Peyer's patch (tissue), 4 donors: ENCODE measurements at regions not wholly inside any gene's neighbourhood (a gene's known extent, or its start where the extent isn't known, plus 50 kb on each side); places are given as distances from the start of the nearest gene placed in this dataset.

ENCODE experiments used
- POLR2A ChIP-seq, 2 donors: fragments of 450-650 bp; IDR thresholded peaks; one replicate each; pipeline ENCODE4 v1.5.1; 2017; ENCODE audit warnings: antibody characterized with exemption in 2 of 2, mild to moderate bottlenecking in 2 of 2, moderate library complexity in 2 of 2
- TF ChIP-seq, protein P1 (sequence below), 6 experiments: fragments of 450-650 bp in 4 of 6; fragments of 200-600 bp in 2 of 6; sonication (generic) in 1 of 6; IDR thresholded peaks; one replicate each; pipeline ENCODE4 v1.5.1; 2017 to 2019; ENCODE audit warnings: antibody characterized with exemption in 6 of 6, mild to moderate bottlenecking in 3 of 6, moderate library complexity in 1 of 6

DNA sequence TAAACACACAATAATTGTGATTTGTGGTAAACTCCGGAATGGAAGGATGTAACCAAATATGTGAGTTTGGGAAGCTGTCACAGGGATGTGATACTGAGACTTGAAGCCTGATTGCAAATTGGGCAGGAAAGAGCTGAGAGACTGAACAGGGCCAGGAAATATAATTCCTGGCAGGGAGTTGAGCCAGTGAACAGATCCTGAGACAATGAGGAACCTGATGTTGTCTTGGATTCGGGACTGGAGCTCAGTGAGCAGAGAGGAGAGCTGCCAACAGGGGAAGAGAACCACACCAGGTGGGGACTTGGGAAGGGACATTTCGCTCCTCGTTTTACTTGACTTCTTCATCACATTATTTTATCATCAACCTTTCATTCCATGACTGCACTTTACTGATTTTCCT is 386.0 kb downstream of the TLL1 start:
- no peak for TF ChIP-seq POLR2A (IDR thresholded peaks at IDR 0.05)
- TF ChIP-seq, protein P1, sequence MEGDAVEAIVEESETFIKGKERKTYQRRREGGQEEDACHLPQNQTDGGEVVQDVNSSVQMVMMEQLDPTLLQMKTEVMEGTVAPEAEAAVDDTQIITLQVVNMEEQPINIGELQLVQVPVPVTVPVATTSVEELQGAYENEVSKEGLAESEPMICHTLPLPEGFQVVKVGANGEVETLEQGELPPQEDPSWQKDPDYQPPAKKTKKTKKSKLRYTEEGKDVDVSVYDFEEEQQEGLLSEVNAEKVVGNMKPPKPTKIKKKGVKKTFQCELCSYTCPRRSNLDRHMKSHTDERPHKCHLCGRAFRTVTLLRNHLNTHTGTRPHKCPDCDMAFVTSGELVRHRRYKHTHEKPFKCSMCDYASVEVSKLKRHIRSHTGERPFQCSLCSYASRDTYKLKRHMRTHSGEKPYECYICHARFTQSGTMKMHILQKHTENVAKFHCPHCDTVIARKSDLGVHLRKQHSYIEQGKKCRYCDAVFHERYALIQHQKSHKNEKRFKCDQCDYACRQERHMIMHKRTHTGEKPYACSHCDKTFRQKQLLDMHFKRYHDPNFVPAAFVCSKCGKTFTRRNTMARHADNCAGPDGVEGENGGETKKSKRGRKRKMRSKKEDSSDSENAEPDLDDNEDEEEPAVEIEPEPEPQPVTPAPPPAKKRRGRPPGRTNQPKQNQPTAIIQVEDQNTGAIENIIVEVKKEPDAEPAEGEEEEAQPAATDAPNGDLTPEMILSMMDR (IDR thresholded peaks at IDR 0.05): no peak
